ENCODE measurements at regions not wholly inside any gene's neighbourhood (a gene's known extent, or its start where the extent isn't known, plus 50 kb on each side); places are given as distances from the start of the nearest gene placed in this dataset.

- CTCF ChIA-PET = no interaction called here
- POLR2A ChIA-PET = no interaction called here
- no peaks in the 10 kb centered on the region for H3K36me3 Mint-ChIP-seq
- ATAC-seq = no peak
- no peak for TF ChIP-seq NR1H2 (CRISPR knock-in tag; IDR thresholded peaks at IDR 0.05)
- no peak for TF ChIP-seq SP1 (CRISPR knock-in tag; conservative IDR thresholded peaks at IDR 0.05)
- no peak for TF ChIP-seq ZNF121 (CRISPR knock-in tag; IDR thresholded peaks at IDR 0.05)
- TF ChIP-seq ZNF138 (CRISPR knock-in tag; conservative IDR thresholded peaks at IDR 0.05) = no peak
- no peak for TF ChIP-seq FOXP4 (CRISPR knock-in tag; IDR thresholded peaks at IDR 0.05)
- TF ChIP-seq CREB1 (CRISPR knock-in tag; IDR thresholded peaks at IDR 0.05) = no peak
- TF ChIP-seq ATF2 (CRISPR knock-in tag; IDR thresholded peaks at IDR 0.05; ENCODE audit: borderline replicate concordance, low read depth) = no peak
- no peak for TF ChIP-seq STAT6 (CRISPR knock-in tag; conservative IDR thresholded peaks at IDR 0.05; ENCODE audit: low read depth)
- no peak for TF ChIP-seq PREB (CRISPR knock-in tag; IDR thresholded peaks at IDR 0.05; ENCODE audit: borderline replicate concordance)
- no peak for TF ChIP-seq ZNF219 (CRISPR knock-in tag; IDR thresholded peaks at IDR 0.05; ENCODE audit: borderline replicate concordance)
- TF ChIP-seq CTCF (IDR thresholded peaks at IDR 0.05) = no peak
- no peak for TF ChIP-seq CDX4 (CRISPR knock-in tag; IDR thresholded peaks at IDR 0.05; ENCODE audit: borderline replicate concordance)
- no peak for TF ChIP-seq FOXK1 (CRISPR knock-in tag; IDR thresholded peaks at IDR 0.05)
- no peak for TF ChIP-seq NFYB (CRISPR knock-in tag; conservative IDR thresholded peaks at IDR 0.05; ENCODE audit: low read depth)
- TF ChIP-seq MAX (CRISPR knock-in tag; IDR thresholded peaks at IDR 0.05) = no peak
- TF ChIP-seq GTF2I (CRISPR knock-in tag; conservative IDR thresholded peaks at IDR 0.05) = no peak
- TF ChIP-seq PRRX2 (CRISPR knock-in tag; IDR thresholded peaks at IDR 0.05) = no peak
- TF ChIP-seq ZNF416 (CRISPR knock-in tag; IDR thresholded peaks at IDR 0.05) = no peak
- no peak for TF ChIP-seq ZNF263 (CRISPR knock-in tag; IDR thresholded peaks at IDR 0.05; ENCODE audit: low read depth)
- H3K27me3 Mint-ChIP-seq (ENCODE audit: low read depth) = no peaks in the 10 kb centered on the region
- no peak overlapping the region for H3K27ac Mint-ChIP-seq
- H3K4me1 Mint-ChIP-seq = no peaks in the 10 kb centered on the region
- DNase-seq (ENCODE audit: low spot score) = no peak
- H3K9me3 Mint-ChIP-seq = peaks cover 8% of the 10 kb centered on the region
- no peak overlapping the region for H3K4me3 Mint-ChIP-seq
Observed at GRCh38 chr14:84859116-84859515, 670.8 kb upstream of the FLRT2 start.

All from WTC11 (cell line).